ENCODE measurements at regions not wholly inside any gene's neighbourhood (a gene's known extent, or its start where the extent isn't known, plus 50 kb on each side); places are given as distances from the start of the nearest gene placed in this dataset.

- Histone ChIP-seq H3K27ac (ENCODE audit: low read depth, low read length, severe bottlenecking) (no peak overlapping the region), H3K9me3 (ENCODE audit: control insufficient read depth, low read length) (peaks cover 63% of the 10 kb centered on the region), H3K36me3 (ENCODE audit: control insufficient read depth, insufficient read depth, low read length) (no peaks in the 10 kb centered on the region), H3K4me3 (ENCODE audit: extremely low read depth, insufficient read depth, low read length, poor library complexity, severe bottlenecking) (no peak overlapping the region), H3K4me1 (ENCODE audit: control insufficient read depth, insufficient read depth, low read length, poor library complexity, severe bottlenecking) (no peaks in the 10 kb centered on the region)
- 67% methylated on average over 1 of the region's 2 CpGs; no CpG with 5 or more reads in 1 of the 2 experiments for WGBS, 2 experiments (ENCODE audit: insufficient coverage in 2 of 2)
Observed at GRCh38 chr19:56721714-56722113, 50.2 kb upstream of the ZNF835 start.

All from mesodermal cell (in vitro differentiated cells).